Mesenchymal stem cell (in vitro differentiated cells and primary cell): ENCODE measurements at regions not wholly inside any gene's neighbourhood (a gene's known extent, or its start where the extent isn't known, plus 50 kb on each side); places are given as distances from the start of the nearest gene placed in this dataset.

Source experiments
- DNase-seq: peaks from one replicate; pipeline ENCODE4 v3.0.0-alpha.2; 2013
- H2AFZ ChIP-seq: one replicate; pipeline ENCODE4 v1.6.1; 2013; ENCODE audit warnings: low read depth, mild to moderate bottlenecking, control low read depth, inconsistent platforms, low read length, moderate library complexity
- H2AK5ac ChIP-seq: 2 replicates; pipeline ENCODE4 v1.6.1; 2013; ENCODE audit warnings: low read length, moderate library complexity, mild to moderate bottlenecking, inconsistent platforms; ENCODE audit not compliant: severe bottlenecking
- H2BK120ac ChIP-seq: one replicate; pipeline ENCODE4 v1.6.1; 2013; ENCODE audit warnings: low read depth, mild to moderate bottlenecking, inconsistent platforms, low read length, moderate library complexity
- H2BK12ac ChIP-seq, 2 experiments: one replicate each; pipeline ENCODE4 v1.6.1; 2013; ENCODE audit warnings: inconsistent platforms in 2 of 2, low read length in 2 of 2, mild to moderate bottlenecking in 2 of 2, moderate library complexity in 2 of 2, control low read depth in 1 of 2
- H2BK15ac ChIP-seq: one replicate; pipeline ENCODE4 v1.6.1; 2013; ENCODE audit warnings: mild to moderate bottlenecking, low read depth, inconsistent platforms; ENCODE audit not compliant: poor library complexity, severe bottlenecking
- H2BK5ac ChIP-seq: 2 replicates; pipeline ENCODE4 v1.6.1; 2013; ENCODE audit warnings: low read depth, mild to moderate bottlenecking, low read length, control low read depth, inconsistent platforms; ENCODE audit not compliant: poor library complexity, severe bottlenecking
- H3K14ac ChIP-seq, 2 experiments: one replicate each; pipeline ENCODE4 v1.6.1; 2013; ENCODE audit warnings: inconsistent platforms in 2 of 2, low read length in 2 of 2, control low read depth in 1 of 2, mild to moderate bottlenecking in 1 of 2, moderate library complexity in 1 of 2
- H3K18ac ChIP-seq, 2 experiments: one replicate each; pipeline ENCODE4 v1.6.1; 2013; ENCODE audit warnings: inconsistent platforms in 2 of 2, low read length in 2 of 2, control low read depth in 1 of 2, low read depth in 1 of 2, mild to moderate bottlenecking in 1 of 2
- H3K23ac ChIP-seq, 2 experiments: one replicate each; pipeline ENCODE4 v1.6.1; 2013; ENCODE audit warnings: inconsistent platforms in 2 of 2, low read length in 2 of 2, mild to moderate bottlenecking in 2 of 2, moderate library complexity in 2 of 2, control low read depth in 1 of 2
- H3K27ac ChIP-seq: 2 replicates; pipeline ENCODE4 v1.5.1; 2013; ENCODE audit warnings: mild to moderate bottlenecking, moderate library complexity, low read length, control low read depth, inconsistent platforms; ENCODE audit not compliant: poor library complexity, severe bottlenecking
- H3K27me3 ChIP-seq, 2 experiments: 2 replicates each; pipeline versions ENCODE4 v1.6.1 to v1.7.0; 2013; ENCODE audit warnings: low read length in 2 of 2, mild to moderate bottlenecking in 2 of 2, moderate library complexity in 2 of 2, control low read depth in 1 of 2, inconsistent platforms in 1 of 2; ENCODE audit not compliant: control insufficient read depth in 1 of 2, insufficient read depth in 1 of 2
- H3K36me3 ChIP-seq, 2 experiments: 2 replicates each; pipeline versions ENCODE4 v1.6.1 to v1.7.0; 2013; ENCODE audit warnings: low read length in 2 of 2, control low read depth in 1 of 2, inconsistent platforms in 1 of 2, low read depth in 1 of 2, mild to moderate bottlenecking in 1 of 2; ENCODE audit not compliant: insufficient read depth in 2 of 2, control insufficient read depth in 1 of 2
- H3K4ac ChIP-seq, 2 experiments: one replicate each; pipeline ENCODE4 v1.6.1; 2013; ENCODE audit warnings: inconsistent platforms in 2 of 2, low read length in 2 of 2, mild to moderate bottlenecking in 2 of 2, moderate library complexity in 2 of 2, control low read depth in 1 of 2, low read depth in 1 of 2
- H3K4me1 ChIP-seq: 2 replicates; pipeline ENCODE4 v1.6.1; 2013; ENCODE audit warnings: low read depth, low read length, control low read depth; ENCODE audit not compliant: control insufficient read depth, insufficient read depth
- H3K4me2 ChIP-seq: 2 replicates; pipeline ENCODE4 v1.6.1; 2013; ENCODE audit warnings: low read length, mild to moderate bottlenecking, inconsistent platforms; ENCODE audit not compliant: poor library complexity, severe bottlenecking
- H3K4me3 ChIP-seq, 2 experiments: 2 replicates each; pipeline versions ENCODE4 v1.5.1 to v1.7.0; 2013; ENCODE audit warnings: low read length in 2 of 2, mild to moderate bottlenecking in 2 of 2, control low read depth in 1 of 2, low read depth in 1 of 2; ENCODE audit not compliant: insufficient read depth in 1 of 2
- H3K79me1 ChIP-seq: replicated peaks from 2 replicates; pipeline ENCODE4 v1.6.1; 2013; ENCODE audit warnings: mild to moderate bottlenecking, control low read depth, low read length, inconsistent platforms; ENCODE audit not compliant: poor library complexity, severe bottlenecking
- H3K9ac ChIP-seq: 2 replicates; pipeline ENCODE4 v1.7.0; 2013; ENCODE audit warnings: mild to moderate bottlenecking, low read length, moderate library complexity
- H3K9me3 ChIP-seq: 2 replicates; pipeline ENCODE4 v1.7.0; 2013; ENCODE audit warnings: mild to moderate bottlenecking, low read length; ENCODE audit not compliant: control insufficient read depth
- H4K8ac ChIP-seq: one replicate; pipeline ENCODE4 v1.6.1; 2013; ENCODE audit warnings: inconsistent platforms, mild to moderate bottlenecking, low read length, moderate library complexity
- H4K91ac ChIP-seq: one replicate; pipeline ENCODE4 v1.6.1; 2013; ENCODE audit warnings: mild to moderate bottlenecking, low read length, inconsistent platforms
- WGBS: methylation state at CpG from one replicate; pipeline ENCODE4 v1.1.7; 2013; ENCODE audit warnings: mixed read lengths; 5-methylcytosine and 5-hydroxymethylcytosine counted together

DNA sequence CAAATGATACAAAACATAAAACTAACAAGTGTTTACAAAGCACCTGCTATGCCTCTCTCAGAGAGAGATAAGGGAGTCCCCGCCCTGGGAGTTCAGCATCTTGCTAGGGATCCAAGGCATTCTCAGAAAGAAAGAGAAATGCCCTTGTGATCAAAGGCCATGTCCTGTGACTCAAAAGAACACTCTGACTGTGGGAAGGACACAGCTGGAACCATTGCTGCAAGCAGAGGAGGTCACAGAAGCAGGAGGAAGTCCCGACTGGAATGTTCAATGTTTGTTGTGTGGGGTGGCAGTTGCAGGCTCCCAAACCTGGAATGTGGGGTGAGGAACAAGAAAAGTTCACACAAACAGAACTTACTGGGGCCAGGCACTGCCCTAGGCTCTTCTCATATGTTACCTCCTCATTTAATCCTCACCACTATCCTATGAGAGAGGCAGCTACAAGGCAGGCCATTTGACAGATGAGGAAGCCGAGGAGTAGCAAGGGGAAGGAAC lies 93.0 kb upstream of the GRIK3 start:
- Histone ChIP-seq H3K27ac (no peak overlapping the region), H2BK12ac (no peak overlapping the region), H3K4me1 (no peaks in the 10 kb centered on the region), H3K27me3 (no peaks in the 10 kb centered on the region), H2BK5ac (no peak overlapping the region), H2BK15ac (no peak overlapping the region), H3K23ac (no peak overlapping the region), H3K18ac (no peak overlapping the region), H3K36me3 (no peaks in the 10 kb centered on the region), H3K4ac (no peak overlapping the region), H2AK5ac (no peak overlapping the region), H3K4me2 (no peak overlapping the region), H3K14ac (no peak overlapping the region), H2BK120ac (no peak overlapping the region), H3K4me3 (no peak overlapping the region), H3K9me3 (no peaks in the 10 kb centered on the region), H4K8ac (no peak overlapping the region), H3K9ac (no peak overlapping the region), H2AFZ (no peak overlapping the region), H4K91ac (no peak overlapping the region), H3K79me1 (no peaks in the 10 kb centered on the region)
- 66% methylated on average over 3 of the region's 3 CpGs for WGBS
- no peak for DNase-seq

DNA sequence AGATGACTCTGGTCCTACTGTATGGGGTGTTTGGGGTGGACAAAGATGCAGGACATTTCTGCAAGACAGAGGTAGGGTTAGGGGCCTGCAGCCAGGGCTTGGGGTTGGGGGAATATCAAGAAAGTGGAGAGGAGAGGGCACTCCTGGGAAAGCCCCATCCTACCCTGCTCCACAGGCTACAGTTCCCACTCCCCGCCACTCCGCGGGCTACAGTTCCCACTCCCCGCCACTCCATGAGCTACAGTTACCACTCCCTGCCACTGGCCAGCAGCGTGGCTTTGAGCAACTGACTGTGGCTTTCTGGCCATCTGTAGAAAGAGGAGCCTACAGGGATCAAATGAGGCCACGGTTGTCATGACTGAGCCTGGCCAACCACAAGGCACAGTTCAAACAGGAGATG lies 93.8 kb upstream of the GRIK3 start:
- Histone ChIP-seq H3K4ac (no peak overlapping the region), H2AK5ac (no peak overlapping the region), H3K9ac (no peak overlapping the region), H3K23ac (no peak overlapping the region), H2BK120ac (no peak overlapping the region), H3K79me1 (no peaks in the 10 kb centered on the region), H3K14ac (no peak overlapping the region), H4K91ac (no peak overlapping the region), H2AFZ (no peak overlapping the region), H2BK15ac (no peak overlapping the region), H3K27me3 (no peaks in the 10 kb centered on the region), H2BK5ac (no peak overlapping the region), H2BK12ac (no peak overlapping the region), H3K9me3 (no peaks in the 10 kb centered on the region), H3K27ac (no peak overlapping the region), H3K4me1 (no peaks in the 10 kb centered on the region), H3K36me3 (no peaks in the 10 kb centered on the region), H3K4me2 (no peak overlapping the region), H3K18ac (no peak overlapping the region), H4K8ac (no peak overlapping the region), H3K4me3 (no peak overlapping the region)
- DNase-seq, result no peak
- WGBS, result 75% methylated on average over 6 of the region's 6 CpGs

DNA sequence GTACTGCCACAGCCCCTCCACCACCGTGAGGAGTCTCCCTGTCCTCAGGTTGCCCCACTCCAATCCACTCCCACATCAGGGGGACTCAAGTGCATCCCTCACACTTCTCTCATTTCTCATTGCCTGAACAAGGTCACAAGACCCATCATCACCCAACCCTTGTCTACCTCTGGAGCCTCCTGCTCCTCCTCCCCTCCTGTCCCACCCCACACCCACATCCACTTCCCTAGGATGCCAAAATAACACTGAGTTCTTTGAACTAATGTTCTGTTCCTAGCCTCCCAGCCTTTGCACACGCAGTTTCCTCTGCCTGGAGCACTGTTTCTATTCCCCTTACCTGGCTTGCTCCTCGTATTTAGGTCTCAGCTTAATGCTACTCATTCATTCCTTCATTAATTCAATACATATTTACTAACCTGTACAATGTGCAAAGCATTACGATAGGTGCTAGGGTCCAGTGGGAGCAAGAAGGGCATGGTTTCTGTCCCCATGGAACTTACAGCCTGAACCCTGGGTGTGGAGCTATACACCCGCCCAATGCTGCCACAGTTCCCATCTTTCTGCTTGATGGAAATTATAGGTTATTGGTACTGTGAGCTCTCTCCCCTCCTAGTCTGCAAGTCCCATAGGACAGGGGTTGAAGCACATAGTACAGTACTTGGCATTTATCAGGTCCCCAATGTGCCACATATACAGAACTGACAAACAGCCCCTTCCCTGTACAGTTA lies 96.1 kb upstream of the GRIK3 start:
- no peak overlapping the region for H3K9ac ChIP-seq
- no peak for DNase-seq
- no peak overlapping the region for H3K14ac ChIP-seq
- no peak overlapping the region for H3K4me3 ChIP-seq
- no peak overlapping the region for H4K8ac ChIP-seq
- WGBS, result 56% methylated on average over 5 of the region's 5 CpGs
- no peak overlapping the region for H2BK12ac ChIP-seq
- no peak overlapping the region for H4K91ac ChIP-seq
- H3K4ac ChIP-seq, result no peak overlapping the region
- no peak overlapping the region for H2AK5ac ChIP-seq
- H3K4me1 ChIP-seq, result no peaks in the 10 kb centered on the region
- H3K4me2 ChIP-seq, result no peak overlapping the region
- H3K79me1 ChIP-seq, result no peaks in the 10 kb centered on the region
- no peak overlapping the region for H2AFZ ChIP-seq
- H3K18ac ChIP-seq, result no peak overlapping the region
- H3K27me3 ChIP-seq, result no peaks in the 10 kb centered on the region
- no peaks in the 10 kb centered on the region for H3K9me3 ChIP-seq
- no peak overlapping the region for H2BK120ac ChIP-seq
- H2BK5ac ChIP-seq, result no peak overlapping the region
- H3K27ac ChIP-seq, result no peak overlapping the region
- H2BK15ac ChIP-seq, result no peak overlapping the region
- H3K36me3 ChIP-seq, result no peaks in the 10 kb centered on the region
- no peak overlapping the region for H3K23ac ChIP-seq

DNA sequence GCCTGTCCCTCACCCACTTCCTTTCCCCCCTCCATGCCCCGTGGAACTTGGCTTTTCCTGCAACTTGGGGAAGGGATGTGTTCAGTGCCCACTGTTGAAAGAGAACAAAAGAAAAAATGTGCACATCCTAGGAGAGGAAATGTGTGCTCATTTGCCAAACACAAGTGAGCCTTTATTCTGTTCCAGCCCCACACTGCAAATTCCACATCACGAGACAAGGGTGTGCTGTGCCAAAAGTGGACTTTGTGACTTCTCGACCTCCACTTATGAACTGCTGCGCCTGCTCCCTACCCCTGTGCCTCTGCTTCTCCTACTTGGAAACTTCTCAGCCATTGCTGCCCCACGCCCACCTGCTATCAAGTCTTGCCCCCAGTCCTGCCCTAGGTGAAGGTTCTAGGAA lies 97.0 kb upstream of the GRIK3 start:
- 64% methylated on average over 5 of the region's 5 CpGs for WGBS
- Histone ChIP-seq H3K18ac (no peak overlapping the region), H3K4me3 (no peak overlapping the region)

More for the DNA sequence above, 97.0 kb upstream of the GRIK3 start:
- H3K14ac ChIP-seq, result no peak overlapping the region
- no peak overlapping the region for H2BK120ac ChIP-seq
- H3K4ac ChIP-seq, result no peak overlapping the region
- no peak for DNase-seq
- no peaks in the 10 kb centered on the region for H3K4me1 ChIP-seq
- H3K9ac ChIP-seq, result no peak overlapping the region
- no peaks in the 10 kb centered on the region for H3K9me3 ChIP-seq
- H2BK12ac ChIP-seq, result no peak overlapping the region
- H3K79me1 ChIP-seq, result no peaks in the 10 kb centered on the region
- H4K8ac ChIP-seq, result no peak overlapping the region
- no peaks in the 10 kb centered on the region for H3K27me3 ChIP-seq
- no peak overlapping the region for H2BK15ac ChIP-seq
- no peaks in the 10 kb centered on the region for H3K36me3 ChIP-seq
- no peak overlapping the region for H3K4me2 ChIP-seq
- no peak overlapping the region for H2AFZ ChIP-seq
- no peak overlapping the region for H2BK5ac ChIP-seq
- no peak overlapping the region for H3K27ac ChIP-seq
- H2AK5ac ChIP-seq, result no peak overlapping the region
- no peak overlapping the region for H3K23ac ChIP-seq
- no peak overlapping the region for H4K91ac ChIP-seq
